HepG2 (cell line): ENCODE measurements at regions not wholly inside any gene's neighbourhood (a gene's known extent, or its start where the extent isn't known, plus 50 kb on each side); places are given as distances from the start of the nearest gene placed in this dataset.

Source experiments
- ATF1 ChIP-seq: IDR thresholded peaks from 2 replicates; pipeline ENCODE4 v1.6.1; 2016; ENCODE audit warnings: mild to moderate bottlenecking, control low read depth
- CBX2 ChIP-seq, 2 experiments: fragments of 200-600 bp in 1 of 2; sonication (generic); formaldehyde crosslinking in 1 of 2; IDR thresholded peaks; 2 replicates each; pipeline versions ENCODE4 v1.7.0 to v1.8.1; 2018 to 2022; ENCODE audit warnings: low read depth in 2 of 2, low read length in 1 of 2, mild to moderate bottlenecking in 1 of 2, missing genetic modification reagents in 1 of 2
- CEBPB ChIP-seq: IDR thresholded peaks from 2 replicates; pipeline ENCODE4 v1.6.1; 2011; ENCODE audit warnings: low read depth, low read length, improper control_type of control experiment, borderline replicate concordance
- CREB1 ChIP-seq, 2 experiments: fragments of 450-650 bp in 1 of 2; IDR thresholded peaks; 2 replicates each; pipeline ENCODE4 v1.6.1; 2016 to 2017; ENCODE audit warnings: control low read depth in 1 of 2, mild to moderate bottlenecking in 1 of 2, missing compliant biosample characterization in 1 of 2, missing genetic modification characterization in 1 of 2
- DMAP1 ChIP-seq: IDR thresholded peaks from 2 replicates; pipeline ENCODE4 v1.6.1; 2016
- EZH2 ChIP-seq: conservative IDR thresholded peaks from 2 replicates; pipeline ENCODE4 v1.6.1; 2012; ENCODE audit warnings: mild to moderate bottlenecking, low read depth, low read length, moderate library complexity
- HNF4G ChIP-seq, 2 experiments: sonication (generic) in 1 of 2; formaldehyde crosslinking in 1 of 2; IDR thresholded peaks; 2 replicates each; pipeline versions ENCODE4 v1.4.0 to v1.6.1; 2011 to 2020; ENCODE audit warnings: borderline replicate concordance in 2 of 2, low read depth in 2 of 2, mild to moderate bottlenecking in 2 of 2, low read length in 1 of 2, missing genetic modification reagents in 1 of 2, moderate library complexity in 1 of 2
- RAD21 ChIP-seq: fragments of 450-650 bp; formaldehyde crosslinking; IDR thresholded peaks from 2 replicates; pipeline ENCODE4 v1.5.0; 2020; ENCODE audit warnings: mild to moderate bottlenecking
- ZNF263 ChIP-seq: sonication (generic); formaldehyde crosslinking; IDR thresholded peaks from 2 replicates; pipeline ENCODE4 v1.4.0; 2020; ENCODE audit warnings: missing genetic modification reagents
- ZNF879 ChIP-seq: sonication (generic); formaldehyde crosslinking; IDR thresholded peaks from 2 replicates; pipeline ENCODE4 v1.8.1; 2023; ENCODE audit warnings: missing genetic modification reagents
- ZSCAN9 ChIP-seq: IDR thresholded peaks from 2 replicates; pipeline ENCODE4 v1.6.1; 2016; ENCODE audit warnings: borderline replicate concordance
- TF ChIP-seq, protein P1 (sequence below): sonication (generic); formaldehyde crosslinking; IDR thresholded peaks from 2 replicates; pipeline ENCODE4 v1.5.0; 2020; ENCODE audit warnings: missing genetic modification reagents
- TF ChIP-seq, protein P2 (sequence below): sonication (generic); formaldehyde crosslinking; IDR thresholded peaks from 2 replicates; pipeline ENCODE4 v1.4.0; 2020; ENCODE audit warnings: mild to moderate bottlenecking, missing genetic modification reagents

DNA sequence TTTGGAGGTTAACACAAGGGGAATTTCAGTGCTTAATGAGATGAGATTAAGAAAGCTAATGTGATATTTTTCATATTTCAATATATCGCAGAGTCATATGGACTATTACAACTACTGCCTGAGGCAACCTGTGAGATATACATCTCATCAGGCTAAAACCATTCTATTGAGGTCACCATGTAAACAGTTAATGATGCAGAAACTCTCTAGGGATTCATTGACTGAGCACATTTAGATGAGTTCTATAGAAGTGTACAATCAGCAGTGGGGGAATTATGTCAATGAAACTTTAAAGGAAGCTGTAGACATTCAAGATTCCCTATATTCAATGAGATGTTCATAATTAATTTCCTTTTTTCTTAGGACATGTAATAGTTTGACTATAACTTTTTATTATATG is 687.4 kb upstream of the SYT4 start:
- TF ChIP-seq, protein P1, sequence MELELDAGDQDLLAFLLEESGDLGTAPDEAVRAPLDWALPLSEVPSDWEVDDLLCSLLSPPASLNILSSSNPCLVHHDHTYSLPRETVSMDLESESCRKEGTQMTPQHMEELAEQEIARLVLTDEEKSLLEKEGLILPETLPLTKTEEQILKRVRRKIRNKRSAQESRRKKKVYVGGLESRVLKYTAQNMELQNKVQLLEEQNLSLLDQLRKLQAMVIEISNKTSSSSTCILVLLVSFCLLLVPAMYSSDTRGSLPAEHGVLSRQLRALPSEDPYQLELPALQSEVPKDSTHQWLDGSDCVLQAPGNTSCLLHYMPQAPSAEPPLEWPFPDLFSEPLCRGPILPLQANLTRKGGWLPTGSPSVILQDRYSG (CRISPR knock-in tag): no peak
- TF ChIP-seq, protein P2, sequence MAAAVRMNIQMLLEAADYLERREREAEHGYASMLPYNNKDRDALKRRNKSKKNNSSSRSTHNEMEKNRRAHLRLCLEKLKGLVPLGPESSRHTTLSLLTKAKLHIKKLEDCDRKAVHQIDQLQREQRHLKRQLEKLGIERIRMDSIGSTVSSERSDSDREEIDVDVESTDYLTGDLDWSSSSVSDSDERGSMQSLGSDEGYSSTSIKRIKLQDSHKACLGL (CRISPR knock-in tag): no peak
- TF ChIP-seq CEBPB (no peak), CBX2 (IDR thresholded peaks at IDR 0.05; ENCODE audit: low read depth, low read length) (no peak), CBX2 (CRISPR knock-in tag; IDR thresholded peaks at IDR 0.05; ENCODE audit: low read depth) (no peak), RAD21 (CRISPR knock-in tag) (no peak), EZH2 (no peak), ZNF263 (CRISPR knock-in tag) (no peak), HNF4G (IDR thresholded peaks at IDR 0.05; ENCODE audit: borderline replicate concordance, low read depth, low read length) (no peak), HNF4G (CRISPR knock-in tag; IDR thresholded peaks at IDR 0.05; ENCODE audit: borderline replicate concordance, low read depth) (no peak), ZSCAN9 (CRISPR knock-in tag) (no peak), DMAP1 (CRISPR knock-in tag) (no peak), CREB1 (IDR thresholded peaks at IDR 0.05) (no peak), CREB1 (CRISPR knock-in tag; IDR thresholded peaks at IDR 0.05) (no peak), ATF1 (CRISPR knock-in tag) (no peak), ZNF879 (CRISPR knock-in tag) (no peak)
